WERI-Rb-1 (cell line): ENCODE measurements at regions not wholly inside any gene's neighbourhood (a gene's known extent, or its start where the extent isn't known, plus 50 kb on each side); places are given as distances from the start of the nearest gene placed in this dataset.
A peak's percentile ranks its signal among the peaks of the same experiment; 100 is the strongest.

Experiments
- DNase-seq: peaks from one replicate; pipeline ENCODE4 v3.0.0-alpha.2; 2020
- H3K27ac ChIP-seq: fragments of 250-450 bp; sonication (Bioruptor Pico); 2 replicates; pipeline ENCODE4 v1.5.1; 2020; ENCODE audit warnings: mild to moderate bottlenecking, moderate library complexity
- H3K27me3 ChIP-seq: fragments of 250-450 bp; sonication (Bioruptor Pico); 2 replicates; pipeline ENCODE4 v1.5.1; 2021; ENCODE audit warnings: mild to moderate bottlenecking, low read depth, moderate library complexity; ENCODE audit not compliant: insufficient read depth, severe bottlenecking
- H3K36me3 ChIP-seq: fragments of 250-450 bp; sonication (Bioruptor Pico); 2 replicates; pipeline ENCODE4 v1.5.1; 2020; ENCODE audit warnings: mild to moderate bottlenecking, moderate library complexity
- H3K4me3 ChIP-seq: 2 replicates; pipeline ENCODE4 v1.5.1; 2011; ENCODE audit warnings: low read depth, mild to moderate bottlenecking, control low read depth, low read length
- H3K9me3 ChIP-seq: fragments of 250-450 bp; sonication (Bioruptor Pico); 2 replicates; pipeline ENCODE4 v1.5.1; 2021; ENCODE audit warnings: mild to moderate bottlenecking, moderate library complexity; ENCODE audit not compliant: severe bottlenecking
- TF ChIP-seq, protein P1 (sequence below): IDR thresholded peaks from 2 replicates; pipeline ENCODE4 v1.5.1; 2011; ENCODE audit warnings: low read depth, mild to moderate bottlenecking, control low read depth, inconsistent platforms, low read length

- H3K27ac ChIP-seq: no peak overlapping the region
- no peak for DNase-seq
- no peaks in the 10 kb centered on the region for H3K9me3 ChIP-seq
- TF ChIP-seq, protein P1, sequence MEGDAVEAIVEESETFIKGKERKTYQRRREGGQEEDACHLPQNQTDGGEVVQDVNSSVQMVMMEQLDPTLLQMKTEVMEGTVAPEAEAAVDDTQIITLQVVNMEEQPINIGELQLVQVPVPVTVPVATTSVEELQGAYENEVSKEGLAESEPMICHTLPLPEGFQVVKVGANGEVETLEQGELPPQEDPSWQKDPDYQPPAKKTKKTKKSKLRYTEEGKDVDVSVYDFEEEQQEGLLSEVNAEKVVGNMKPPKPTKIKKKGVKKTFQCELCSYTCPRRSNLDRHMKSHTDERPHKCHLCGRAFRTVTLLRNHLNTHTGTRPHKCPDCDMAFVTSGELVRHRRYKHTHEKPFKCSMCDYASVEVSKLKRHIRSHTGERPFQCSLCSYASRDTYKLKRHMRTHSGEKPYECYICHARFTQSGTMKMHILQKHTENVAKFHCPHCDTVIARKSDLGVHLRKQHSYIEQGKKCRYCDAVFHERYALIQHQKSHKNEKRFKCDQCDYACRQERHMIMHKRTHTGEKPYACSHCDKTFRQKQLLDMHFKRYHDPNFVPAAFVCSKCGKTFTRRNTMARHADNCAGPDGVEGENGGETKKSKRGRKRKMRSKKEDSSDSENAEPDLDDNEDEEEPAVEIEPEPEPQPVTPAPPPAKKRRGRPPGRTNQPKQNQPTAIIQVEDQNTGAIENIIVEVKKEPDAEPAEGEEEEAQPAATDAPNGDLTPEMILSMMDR: no peak
- H3K27me3 ChIP-seq: no peaks in the 10 kb centered on the region
- H3K4me3 ChIP-seq: no peak overlapping the region
- H3K36me3 ChIP-seq: no peaks in the 10 kb centered on the region
Measured at GRCh38 chr1:22284906-22285548, 142.1 kb upstream of the WNT4 start.

DNA sequence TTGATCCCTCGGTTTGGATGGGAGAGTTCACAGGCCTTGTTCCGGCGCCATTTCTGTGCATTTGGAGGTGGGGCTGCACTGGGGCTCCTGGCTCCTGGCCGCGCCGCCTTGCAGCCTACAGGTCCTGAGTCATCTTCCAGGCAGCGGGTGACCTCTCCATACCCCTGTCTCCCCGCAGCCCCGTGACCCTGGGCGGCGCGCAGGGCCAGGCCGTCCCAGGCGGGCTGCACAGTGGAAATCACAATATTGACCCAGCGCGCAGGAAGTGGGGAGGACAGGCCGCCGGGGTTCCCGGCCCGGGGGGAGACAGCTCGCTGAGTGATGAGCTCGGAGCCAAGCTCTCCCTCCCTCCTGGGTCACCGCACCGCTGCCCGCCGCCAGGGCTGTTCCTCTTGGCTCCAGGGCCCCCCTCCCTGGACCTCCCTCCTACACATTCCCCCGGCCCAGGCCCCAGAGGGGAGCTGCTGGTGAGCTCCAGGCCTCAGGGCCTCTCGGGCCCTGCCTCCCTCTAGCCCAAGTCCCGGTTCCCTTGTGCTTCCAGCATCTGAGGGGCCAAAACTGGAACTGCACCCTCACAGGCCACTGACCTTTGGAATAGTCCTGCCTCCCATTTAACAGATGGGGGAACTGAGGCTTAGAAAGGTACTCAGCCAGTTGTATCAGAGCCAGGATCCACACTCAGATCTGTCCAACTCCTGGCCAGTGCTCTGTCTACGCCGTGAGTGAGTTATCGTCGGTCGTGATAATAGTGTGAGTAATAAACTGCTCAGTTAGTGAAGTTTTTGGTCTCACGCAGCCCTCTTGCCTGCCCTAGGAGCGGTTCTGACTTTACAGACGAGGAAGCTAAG, 142.9 kb upstream of the WNT4 start:
- DNase-seq: no peak
- Histone ChIP-seq H3K36me3 (no peaks in the 10 kb centered on the region), H3K4me3 (no peak overlapping the region), H3K9me3 (no peaks in the 10 kb centered on the region), H3K27ac (no peak overlapping the region), H3K27me3 (no peaks in the 10 kb centered on the region)
- TF ChIP-seq, protein P1: no peak

DNA sequence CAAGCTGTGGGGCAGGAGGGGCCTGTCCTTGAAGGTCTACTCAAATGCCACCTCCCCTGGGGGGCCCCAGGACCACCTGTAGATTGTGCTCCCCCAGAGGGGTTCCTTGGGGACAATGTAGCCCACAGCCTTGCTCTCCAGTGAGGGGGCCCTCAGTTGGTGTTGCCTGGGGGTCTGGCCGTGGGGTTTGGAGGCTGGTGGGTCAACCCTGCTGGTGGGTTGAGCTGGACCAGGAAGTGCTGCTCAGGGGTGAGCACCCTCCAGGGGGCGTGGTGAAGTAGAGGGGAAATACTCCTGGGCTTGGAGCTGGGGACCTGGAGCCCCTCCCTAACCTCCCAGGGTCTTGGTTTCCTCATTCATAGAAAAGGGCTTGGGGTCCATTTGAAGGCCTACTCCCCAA, 143.6 kb upstream of the WNT4 start:
- H3K36me3 ChIP-seq: no peaks in the 10 kb centered on the region
- TF ChIP-seq, protein P1: 0 out of 2 replicates have a peak, but pooled peaks have one; percentile 16
- no peak overlapping the region for H3K27ac ChIP-seq
- no peaks in the 10 kb centered on the region for H3K9me3 ChIP-seq
- DNase-seq: no peak
- no peak overlapping the region for H3K4me3 ChIP-seq
- H3K27me3 ChIP-seq: no peaks in the 10 kb centered on the region

DNA sequence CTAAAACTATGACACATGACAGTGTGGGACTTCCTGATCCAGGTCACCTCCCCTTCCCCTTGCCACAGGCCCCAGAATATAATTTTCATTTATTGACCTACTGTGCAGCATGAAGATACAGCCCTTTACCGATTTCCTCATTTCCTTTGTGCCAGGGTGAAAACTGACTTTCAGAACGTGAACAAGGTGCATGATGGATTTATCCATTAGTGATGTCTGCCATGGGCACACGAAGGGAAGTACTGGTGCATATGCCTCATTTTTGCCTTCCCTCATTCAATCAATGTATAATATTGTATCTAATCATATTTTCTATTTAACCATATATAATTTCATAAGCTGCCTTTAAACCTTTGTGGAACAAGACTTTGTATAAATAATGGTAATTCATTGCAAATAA, 144.4 kb upstream of the WNT4 start:
- no peak for DNase-seq
- Histone ChIP-seq H3K27ac (no peak overlapping the region), H3K36me3 (no peaks in the 10 kb centered on the region), H3K9me3 (no peaks in the 10 kb centered on the region), H3K27me3 (no peaks in the 10 kb centered on the region), H3K4me3 (no peak overlapping the region)
- TF ChIP-seq, protein P1: no peak

DNA sequence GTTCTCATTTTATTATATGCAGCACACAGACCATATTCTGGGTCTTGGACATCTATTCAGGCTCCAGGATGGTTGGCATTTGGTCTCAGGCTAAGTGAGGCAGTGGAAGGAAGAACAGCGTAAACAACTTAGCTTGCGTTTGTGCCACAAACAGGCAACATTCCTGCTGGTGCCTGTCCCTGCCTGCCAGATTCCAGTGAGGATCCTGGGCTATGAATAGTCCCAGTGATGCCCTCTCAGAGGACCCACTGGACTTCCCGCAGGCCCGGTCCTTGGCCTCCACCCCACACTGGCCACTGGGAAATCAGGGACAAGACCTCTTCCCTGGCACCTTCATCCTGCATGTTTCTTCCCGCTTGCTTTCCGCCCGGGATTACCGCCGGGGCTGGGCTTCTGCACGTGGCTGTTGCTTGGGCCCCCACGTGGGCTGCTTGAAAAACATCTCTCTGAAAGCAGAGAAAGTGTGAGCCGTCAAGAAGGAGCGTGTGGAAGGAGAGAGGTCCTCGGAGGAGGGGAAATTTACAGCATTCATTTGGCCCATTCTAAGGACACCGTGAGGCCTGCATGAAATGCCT, 145.1 kb upstream of the WNT4 start:
- Histone ChIP-seq H3K36me3 (no peaks in the 10 kb centered on the region), H3K9me3 (no peaks in the 10 kb centered on the region), H3K27me3 (no peaks in the 10 kb centered on the region), H3K27ac (no peak overlapping the region), H3K4me3 (no peak overlapping the region)
- TF ChIP-seq, protein P1: no peak
- DNase-seq: no peak
